ENCODE measurements at regions not wholly inside any gene's neighbourhood (a gene's known extent, or its start where the extent isn't known, plus 50 kb on each side); places are given as distances from the start of the nearest gene placed in this dataset.

DNA sequence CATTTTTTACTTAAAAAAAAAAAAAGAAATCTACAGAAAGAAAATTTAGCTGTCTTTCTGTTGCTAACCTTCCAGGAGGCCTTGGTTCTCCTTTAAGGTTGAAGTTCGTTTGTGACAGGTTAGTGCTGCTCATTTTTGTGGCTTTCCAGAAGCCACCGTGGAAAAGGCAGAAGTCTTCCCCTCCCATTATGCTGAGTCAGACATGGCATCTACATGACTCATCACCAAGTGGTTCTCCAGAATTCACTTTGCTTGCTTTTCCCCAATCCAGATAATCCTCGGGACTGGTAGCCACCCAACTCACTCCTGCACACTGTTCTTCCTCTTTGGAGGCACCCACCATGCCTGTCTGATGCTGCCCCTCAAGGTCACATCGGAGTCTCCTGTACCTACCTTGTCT, 228.7 kb downstream of the PIK3C3 start:
- no peak overlapping the region for H3K4me3 ChIP-seq (ENCODE audit: low read depth, low read length)
- no peaks in the 10 kb centered on the region for H3K27me3 ChIP-seq (ENCODE audit: control insufficient read depth, insufficient read depth, low read length)
- DNase-seq (ENCODE audit: low read depth, low spot score), result peak; percentile 16
- TF ChIP-seq, protein P1, sequence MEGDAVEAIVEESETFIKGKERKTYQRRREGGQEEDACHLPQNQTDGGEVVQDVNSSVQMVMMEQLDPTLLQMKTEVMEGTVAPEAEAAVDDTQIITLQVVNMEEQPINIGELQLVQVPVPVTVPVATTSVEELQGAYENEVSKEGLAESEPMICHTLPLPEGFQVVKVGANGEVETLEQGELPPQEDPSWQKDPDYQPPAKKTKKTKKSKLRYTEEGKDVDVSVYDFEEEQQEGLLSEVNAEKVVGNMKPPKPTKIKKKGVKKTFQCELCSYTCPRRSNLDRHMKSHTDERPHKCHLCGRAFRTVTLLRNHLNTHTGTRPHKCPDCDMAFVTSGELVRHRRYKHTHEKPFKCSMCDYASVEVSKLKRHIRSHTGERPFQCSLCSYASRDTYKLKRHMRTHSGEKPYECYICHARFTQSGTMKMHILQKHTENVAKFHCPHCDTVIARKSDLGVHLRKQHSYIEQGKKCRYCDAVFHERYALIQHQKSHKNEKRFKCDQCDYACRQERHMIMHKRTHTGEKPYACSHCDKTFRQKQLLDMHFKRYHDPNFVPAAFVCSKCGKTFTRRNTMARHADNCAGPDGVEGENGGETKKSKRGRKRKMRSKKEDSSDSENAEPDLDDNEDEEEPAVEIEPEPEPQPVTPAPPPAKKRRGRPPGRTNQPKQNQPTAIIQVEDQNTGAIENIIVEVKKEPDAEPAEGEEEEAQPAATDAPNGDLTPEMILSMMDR (IDR thresholded peaks at IDR 0.05; ENCODE audit: low read depth, low read length), result no peak
- no peaks in the 10 kb centered on the region for H3K9me3 ChIP-seq (ENCODE audit: control insufficient read depth, insufficient read depth, low read length)
- CTCF ChIA-PET, result interaction anchor here (1.4 kb wide), 1 partner anchor 69 kb away, joined by 4 read pairs; no protein-coding TSS in a partner anchor
- no peak overlapping the region for H3K27ac ChIP-seq (ENCODE audit: low read depth, low read length)
- POLR2A ChIA-PET, result no interaction called here

DNA sequence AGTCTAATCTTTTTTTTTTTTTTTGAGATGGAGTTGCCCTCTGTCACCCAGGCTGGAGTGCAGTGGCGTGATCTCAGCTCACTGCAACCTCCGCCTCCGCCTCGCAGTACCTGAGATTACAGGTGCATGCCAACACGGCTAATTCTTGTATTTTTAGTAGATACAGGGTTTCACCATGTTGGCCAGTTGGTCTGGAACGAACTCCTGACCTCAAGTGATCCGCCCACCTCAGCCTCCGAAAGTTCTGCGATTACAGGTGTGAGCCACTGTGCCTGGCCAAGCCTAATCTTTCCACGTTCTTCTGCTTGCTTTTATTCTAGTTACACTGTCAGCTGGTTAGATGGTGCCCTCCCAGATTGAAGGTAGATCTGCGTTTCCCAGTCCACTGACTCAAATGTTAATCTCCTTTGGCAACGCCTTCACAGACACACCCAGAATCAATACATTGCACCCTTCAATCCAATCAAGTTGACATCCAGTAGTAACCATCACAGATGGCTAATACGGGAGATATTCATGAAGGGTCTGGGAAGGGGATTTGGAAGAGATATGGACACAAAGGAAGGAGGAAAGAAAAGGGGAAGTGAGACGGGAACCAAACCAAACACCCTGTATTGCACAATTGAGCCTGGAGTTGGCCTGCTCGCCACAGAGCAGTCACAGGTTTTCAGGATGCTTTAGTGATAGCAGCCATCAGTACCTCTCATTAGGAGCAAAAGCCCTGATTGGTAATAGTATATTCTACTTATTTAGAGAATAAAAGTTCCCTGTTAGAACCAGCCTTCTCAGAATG, 229.8 kb downstream of the PIK3C3 start:
- H3K27me3 ChIP-seq (ENCODE audit: control insufficient read depth, insufficient read depth, low read length), result no peaks in the 10 kb centered on the region
- H3K4me3 ChIP-seq (ENCODE audit: low read depth, low read length), result no peak overlapping the region
- CTCF ChIA-PET, result interaction anchor here (1.5 kb wide), 1 partner anchor 71 kb away, joined by 3 read pairs; no protein-coding TSS in a partner anchor
- TF ChIP-seq, protein P1 (IDR thresholded peaks at IDR 0.05; ENCODE audit: low read depth, low read length), result no peak
- H3K27ac ChIP-seq (ENCODE audit: low read depth, low read length), result no peak overlapping the region
- POLR2A ChIA-PET, result no interaction called here
- DNase-seq (ENCODE audit: low read depth, low spot score), result no peak
- H3K9me3 ChIP-seq (ENCODE audit: control insufficient read depth, insufficient read depth, low read length), result no peaks in the 10 kb centered on the region

DNA sequence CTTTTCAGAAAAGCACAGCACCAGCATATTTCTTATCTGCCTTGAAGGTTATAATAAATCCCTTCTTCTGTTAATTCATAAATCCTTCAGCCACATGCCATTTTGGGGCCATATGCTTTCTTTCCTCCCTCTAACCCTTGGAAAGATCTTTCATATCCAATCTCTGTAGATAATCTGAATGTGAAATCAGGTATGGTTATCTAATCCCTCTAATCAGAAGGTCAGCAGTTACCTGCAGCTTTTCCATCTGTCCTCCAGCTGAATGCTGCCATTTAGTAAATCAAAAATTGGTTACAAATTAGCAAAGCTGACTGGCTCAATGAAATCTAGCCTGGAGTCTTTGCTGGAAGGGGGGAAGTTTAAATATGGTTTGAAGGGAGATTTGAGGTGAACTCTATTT, 230.5 kb downstream of the PIK3C3 start:
- TF ChIP-seq, protein P1 (IDR thresholded peaks at IDR 0.05; ENCODE audit: low read depth, low read length), result no peak
- Histone ChIP-seq H3K9me3 (ENCODE audit: control insufficient read depth, insufficient read depth, low read length) (no peaks in the 10 kb centered on the region), H3K4me3 (ENCODE audit: low read depth, low read length) (no peak overlapping the region), H3K27me3 (ENCODE audit: control insufficient read depth, insufficient read depth, low read length) (no peaks in the 10 kb centered on the region), H3K27ac (ENCODE audit: low read depth, low read length) (no peak overlapping the region)
- POLR2A ChIA-PET, result no interaction called here
- no peak for DNase-seq (ENCODE audit: low read depth, low spot score)
- CTCF ChIA-PET, result interaction anchor here (1.5 kb wide), 1 partner anchor 71 kb away, joined by 3 read pairs; no protein-coding TSS in a partner anchor

DNA sequence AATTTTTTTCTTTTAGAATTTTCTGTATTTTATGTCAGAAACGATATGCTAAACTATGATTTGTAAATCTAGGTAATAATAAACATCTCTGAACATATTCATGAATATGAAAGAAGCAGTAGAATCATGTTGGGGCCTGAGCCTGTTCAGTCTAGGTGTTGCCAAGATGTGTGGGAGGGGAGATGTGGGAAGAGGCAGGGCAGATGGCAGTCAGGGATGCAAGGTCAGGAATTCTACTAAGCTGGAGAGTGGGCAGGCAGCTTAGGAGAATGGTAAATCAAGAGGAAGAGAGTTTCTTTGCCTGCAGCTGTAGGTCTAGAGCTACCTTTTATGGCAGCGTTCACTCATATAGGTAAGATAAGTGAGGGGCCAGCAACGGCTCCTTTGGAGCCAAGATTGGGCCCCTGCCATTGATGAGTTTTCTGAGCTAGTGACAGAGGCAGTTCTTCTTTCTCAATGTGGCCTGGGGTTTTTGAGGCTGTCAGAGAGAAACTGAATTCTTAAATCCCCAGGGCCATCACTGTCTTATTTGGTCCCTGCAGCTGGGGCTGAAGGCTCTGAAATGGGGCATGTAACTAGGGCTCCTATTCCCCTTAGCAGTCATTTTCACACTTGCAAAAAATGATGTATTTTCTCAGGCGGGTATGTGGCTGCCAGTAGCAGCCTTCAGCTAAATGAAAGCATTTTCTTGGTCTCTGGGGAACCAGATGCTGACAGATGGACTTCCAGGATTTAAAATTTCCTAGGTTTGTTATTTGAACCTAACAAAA, 232.8 kb downstream of the PIK3C3 start:
- no peaks in the 10 kb centered on the region for H3K27me3 ChIP-seq (ENCODE audit: control insufficient read depth, insufficient read depth, low read length)
- POLR2A ChIA-PET, result no interaction called here
- CTCF ChIA-PET, result interaction anchor here (1.5 kb wide), 1 partner anchor 1084 kb away, joined by 3 read pairs; no protein-coding TSS in a partner anchor

More for the DNA sequence above, 232.8 kb downstream of the PIK3C3 start:
- TF ChIP-seq, protein P1 (IDR thresholded peaks at IDR 0.05; ENCODE audit: low read depth, low read length), result no peak
- no peaks in the 10 kb centered on the region for H3K9me3 ChIP-seq (ENCODE audit: control insufficient read depth, insufficient read depth, low read length)
- H3K27ac ChIP-seq (ENCODE audit: low read depth, low read length), result no peak overlapping the region
- no peak overlapping the region for H3K4me3 ChIP-seq (ENCODE audit: low read depth, low read length)
- no peak for DNase-seq (ENCODE audit: low read depth, low spot score)
